Kidney epithelial cell (primary cell): ENCODE measurements at regions not wholly inside any gene's neighbourhood (a gene's known extent, or its start where the extent isn't known, plus 50 kb on each side); places are given as distances from the start of the nearest gene placed in this dataset.
"Not testable (repeated sequence)": the region's sequence is repeated elsewhere in the genome, so short reads cannot be mapped to it uniquely, and the experiment has no call there.

Experiments used
- DNase-seq: peaks from one replicate; pipeline ENCODE4 v3.0.0-alpha.2; 2010; ENCODE audit warnings: low read depth
- H3K27me3 ChIP-seq: 2 replicates; pipeline ENCODE4 v1.6.0; 2011; ENCODE audit warnings: low read length; ENCODE audit not compliant: control insufficient read depth, insufficient read depth
- H3K36me3 ChIP-seq: 2 replicates; pipeline ENCODE4 v1.5.1; 2011; ENCODE audit warnings: low read length; ENCODE audit not compliant: control insufficient read depth, insufficient read depth
- H3K4me3 ChIP-seq: 2 replicates; pipeline ENCODE4 v1.5.1; 2011; ENCODE audit warnings: low read depth, mild to moderate bottlenecking, control low read depth, low read length
- CTCF ChIP-seq: IDR thresholded peaks from 2 replicates; pipeline ENCODE4 v1.5.1; 2011; ENCODE audit warnings: mild to moderate bottlenecking, moderate library complexity, low read length, control low read depth, inconsistent platforms; ENCODE audit not compliant: insufficient read depth, poor library complexity, severe bottlenecking

GRCh38 chr13:108060111-108060510, 155.2 kb downstream of the LIG4 start:
- TF ChIP-seq CTCF = no peak

GRCh38 chr13:108056278-108056677, 159.1 kb downstream of the LIG4 start:
- no peak for TF ChIP-seq CTCF
- H3K36me3 ChIP-seq = no peaks in the 10 kb centered on the region
- no peaks in the 10 kb centered on the region for H3K27me3 ChIP-seq
- DNase-seq = no peak
- H3K4me3 ChIP-seq = no peak overlapping the region

More at GRCh38 chr13:108060111-108060510, 155.2 kb downstream of the LIG4 start:
- Histone ChIP-seq H3K4me3 (no peak overlapping the region), H3K36me3 (no peaks in the 10 kb centered on the region), H3K27me3 (no peaks in the 10 kb centered on the region)
- DNase-seq = no peak

- no peaks in the 10 kb centered on the region for H3K27me3 ChIP-seq
- DNase-seq = no peak
- H3K4me3 ChIP-seq = no peak overlapping the region
- H3K36me3 ChIP-seq = no peaks in the 10 kb centered on the region
- no peak for TF ChIP-seq CTCF
These were observed 166.1 kb downstream of the LIG4 start for GRCh38 chr13:108049211-108049610.

- no peak for TF ChIP-seq CTCF
- Histone ChIP-seq H3K27me3 (no peaks in the 10 kb centered on the region), H3K36me3 (no peaks in the 10 kb centered on the region), H3K4me3 (no peak overlapping the region)
- no peak for DNase-seq
These were observed 170.4 kb downstream of the LIG4 start for GRCh38 chr13:108044954-108045353.

- not testable (repeated sequence) for H3K27me3 ChIP-seq, DNase-seq, H3K36me3 ChIP-seq, H3K4me3 ChIP-seq
These were observed 172.5 kb downstream of the LIG4 start for GRCh38 chr13:108042866-108043265.

DNA sequence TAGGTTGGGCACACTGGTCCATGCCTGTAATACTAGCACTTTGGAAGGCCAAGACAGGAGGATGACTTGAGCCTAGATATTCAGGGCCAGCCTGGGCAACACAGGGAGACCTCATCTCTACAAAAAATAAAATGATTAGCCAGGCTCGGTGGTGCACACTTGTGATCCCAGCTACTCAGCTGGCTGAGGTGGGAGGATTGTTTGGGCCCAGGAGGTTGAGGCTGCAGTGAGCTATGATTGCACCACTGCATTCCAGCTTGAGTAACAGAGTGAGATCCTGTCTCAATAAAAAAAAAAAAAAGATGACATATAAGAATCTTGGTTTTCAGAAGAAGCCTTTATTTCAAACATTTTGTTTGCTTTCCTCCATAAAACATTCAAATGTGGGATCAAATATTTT, 178.0 kb downstream of the LIG4 start:
- no peak for TF ChIP-seq CTCF
- peak; percentile 5 for DNase-seq
- Histone ChIP-seq H3K27me3 (no peaks in the 10 kb centered on the region), H3K36me3 (no peaks in the 10 kb centered on the region), H3K4me3 (no peak overlapping the region)
